HG03066 (cell line): ENCODE measurements at regions not wholly inside any gene's neighbourhood (a gene's known extent, or its start where the extent isn't known, plus 50 kb on each side); places are given as distances from the start of the nearest gene placed in this dataset.

Experiments used
- ATAC-seq: cut with Tn5 transposase; IDR thresholded peaks from one replicate; pipeline ENCODE4 v1.9.1; 2021; ENCODE audit warnings: low read depth; ENCODE audit not compliant: unreplicated experiment

- no peak for ATAC-seq
Measured at GRCh38 chr12:24325331-24325730, 375.9 kb upstream of the SOX5 start.

- no peak for ATAC-seq
Measured at GRCh38 chr12:24307716-24308335, 358.4 kb upstream of the SOX5 start.

- no peak for ATAC-seq
Measured at GRCh38 chr12:24307153-24307552, 357.7 kb upstream of the SOX5 start.

- ATAC-seq = no peak
Measured at GRCh38 chr12:24306001-24306400, 356.5 kb upstream of the SOX5 start.

- ATAC-seq = no peak
Measured at GRCh38 chr12:24304285-24304684, 354.8 kb upstream of the SOX5 start.

GRCh38 chr12:24302708-24303107 is 353.2 kb upstream of the SOX5 start:
- ATAC-seq = no peak

GRCh38 chr12:24297516-24297915 is 348.0 kb upstream of the SOX5 start:
- ATAC-seq = no peak

GRCh38 chr12:24293549-24293948 is 344.1 kb upstream of the SOX5 start:
- no peak for ATAC-seq

GRCh38 chr12:24287963-24288362 is 338.5 kb upstream of the SOX5 start:
- no peak for ATAC-seq

GRCh38 chr12:24285448-24285847 is 336.0 kb upstream of the SOX5 start:
- no peak for ATAC-seq

GRCh38 chr12:24281341-24281740 is 331.9 kb upstream of the SOX5 start:
- ATAC-seq = no peak

GRCh38 chr12:24280056-24280842 is 330.8 kb upstream of the SOX5 start:
- ATAC-seq = no peak

- ATAC-seq = no peak
Measured at GRCh38 chr12:24278832-24279231, 329.4 kb upstream of the SOX5 start.

- ATAC-seq = no peak
Measured at GRCh38 chr12:24270965-24271364, 321.5 kb upstream of the SOX5 start.

- no peak for ATAC-seq
Measured at GRCh38 chr12:24270464-24270863, 321.0 kb upstream of the SOX5 start.

- ATAC-seq = no peak
Measured at GRCh38 chr12:24268663-24269186, 319.3 kb upstream of the SOX5 start.

- ATAC-seq = no peak
Measured at GRCh38 chr12:24266982-24267381, 317.5 kb upstream of the SOX5 start.

- no peak for ATAC-seq
Measured at GRCh38 chr12:24256684-24257083, 307.2 kb upstream of the SOX5 start.

- no peak for ATAC-seq
Measured at GRCh38 chr12:24255920-24256665, 306.6 kb upstream of the SOX5 start.

- no peak for ATAC-seq
Measured at GRCh38 chr12:24252602-24253001, 303.1 kb upstream of the SOX5 start.

GRCh38 chr12:24246934-24247333 is 297.5 kb upstream of the SOX5 start:
- ATAC-seq = no peak
